Keratinocyte (primary cell): ENCODE measurements at regions not wholly inside any gene's neighbourhood (a gene's known extent, or its start where the extent isn't known, plus 50 kb on each side); places are given as distances from the start of the nearest gene placed in this dataset.

Source experiments
- DNase-seq: peaks from one replicate; pipeline ENCODE4 v3.0.0-alpha.2; 2011; ENCODE audit warnings: low read depth, missing footprints, low spot score
- FAIRE-seq: peaks from 2 replicates; lab custom pipeline; 2011; peaks lifted over from hg19 to GRCh38; lab: Jason Lieb, UNC
- H2AFZ ChIP-seq: 2 replicates; pipeline ENCODE4 v1.6.0; 2012; ENCODE audit warnings: low read length, control low read depth, inconsistent platforms; ENCODE audit not compliant: control insufficient read depth
- H3K27ac ChIP-seq: 2 replicates; pipeline ENCODE4 v1.5.1; 2011; ENCODE audit warnings: low read length; ENCODE audit not compliant: control insufficient read depth, insufficient read depth
- H3K27me3 ChIP-seq: 3 replicates; pipeline ENCODE4 v1.6.0; 2011; ENCODE audit warnings: low read length; ENCODE audit not compliant: control insufficient read depth, insufficient read depth; ENCODE audit errors: extremely low read depth
- H3K36me3 ChIP-seq, 2 experiments: 2 replicates in 1 of 2; 3 replicates in 1 of 2; pipeline ENCODE4 v1.5.1; 2011; ENCODE audit warnings: low read length in 2 of 2, mild to moderate bottlenecking in 1 of 2; ENCODE audit not compliant: control insufficient read depth in 2 of 2, insufficient read depth in 2 of 2; ENCODE audit errors: extremely low read depth in 1 of 2
- H3K4me1 ChIP-seq: 3 replicates; pipeline ENCODE4 v1.5.1; 2011; ENCODE audit warnings: low read length; ENCODE audit not compliant: control insufficient read depth, insufficient read depth; ENCODE audit errors: extremely low read depth
- H3K4me2 ChIP-seq: 3 replicates; pipeline ENCODE4 v1.6.0; 2011; ENCODE audit warnings: low read depth, low read length; ENCODE audit not compliant: control insufficient read depth, insufficient read depth; ENCODE audit errors: extremely low read depth
- H3K4me3 ChIP-seq, 3 experiments: fragments of 200-600 bp in 1 of 3; sonication (generic) in 1 of 3; 2 replicates in 2 of 3; 3 replicates in 1 of 3; pipeline ENCODE4 v1.5.1; 2011 to 2016; ENCODE audit warnings: low read length in 3 of 3, mild to moderate bottlenecking in 3 of 3, control low read depth in 2 of 3, inconsistent platforms in 1 of 3, low read depth in 1 of 3, mixed read lengths in 1 of 3, mixed run types in 1 of 3, moderate library complexity in 1 of 3; ENCODE audit not compliant: control insufficient read depth in 2 of 3, insufficient read depth in 2 of 3; ENCODE audit errors: extremely low read depth in 1 of 3
- H3K79me2 ChIP-seq: 2 replicates; pipeline ENCODE4 v1.6.0; 2012; ENCODE audit warnings: low read length; ENCODE audit not compliant: control insufficient read depth, insufficient read depth
- H3K9ac ChIP-seq: 3 replicates; pipeline ENCODE4 v1.6.0; 2011; ENCODE audit warnings: low read length; ENCODE audit not compliant: control insufficient read depth, insufficient read depth; ENCODE audit errors: extremely low read depth
- H3K9me1 ChIP-seq: 3 replicates; pipeline ENCODE4 v1.6.0; 2011; ENCODE audit warnings: low read length; ENCODE audit not compliant: control insufficient read depth, insufficient read depth; ENCODE audit errors: extremely low read depth
- H3K9me3 ChIP-seq: 2 replicates; pipeline ENCODE4 v1.5.1; 2012; ENCODE audit warnings: low read depth, low read length; ENCODE audit not compliant: control insufficient read depth
- H4K20me1 ChIP-seq: 3 replicates; pipeline ENCODE4 v1.6.0; 2011; ENCODE audit warnings: low read length; ENCODE audit not compliant: control insufficient read depth, insufficient read depth; ENCODE audit errors: extremely low read depth
- EZH2 ChIP-seq: IDR thresholded peaks from one replicate; pipeline ENCODE4 v1.6.1; 2012; ENCODE audit warnings: inconsistent platforms, mild to moderate bottlenecking, low read length, moderate library complexity
- dilution Hi-C: fragments of 300-500 bp; cut with MboI; formaldehyde crosslinking; loops from one replicate; pipeline ENCODE4 v1.7.0; 2020; ENCODE audit warnings: low sequenced_read_pairs; ENCODE audit not compliant: extremely low pct_ligation_motif_present
- TF ChIP-seq, protein P1 (sequence below), 3 experiments: IDR thresholded peaks in 1 of 3; conservative IDR thresholded peaks in 1 of 3; optimal IDR thresholded peaks in 1 of 3; 2 replicates in 2 of 3; 3 replicates in 1 of 3; pipeline versions ENCODE3 to v1.5.1; 2011; ENCODE audit warnings: low read length in 3 of 3, mild to moderate bottlenecking in 3 of 3, moderate library complexity in 2 of 3, control low read depth in 1 of 3, inconsistent platforms in 1 of 3; ENCODE audit not compliant: insufficient read depth in 2 of 3; ENCODE audit errors: extremely low read depth in 1 of 3

DNA sequence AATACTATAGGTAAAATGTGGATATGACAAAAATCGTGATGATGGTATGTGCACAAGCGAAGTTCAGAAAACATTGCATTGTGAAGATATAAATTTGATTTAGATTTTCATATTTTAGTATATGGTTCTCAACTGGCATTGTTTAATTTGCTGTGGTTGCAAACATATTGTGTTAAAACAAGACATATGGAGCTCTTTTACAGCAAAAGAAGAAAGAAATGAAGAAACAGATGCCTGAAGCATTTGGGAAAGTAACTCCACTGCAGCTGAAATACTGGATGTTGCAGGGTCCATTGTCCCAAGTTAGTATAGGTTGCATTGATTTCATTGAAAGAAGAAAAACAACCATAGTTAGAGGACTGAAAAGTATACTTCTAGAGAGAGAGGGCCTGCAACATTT is 185.8 kb upstream of the SSTR1 start:
- H4K20me1 ChIP-seq: no peaks in the 10 kb centered on the region
- H3K9ac ChIP-seq: no peak overlapping the region
- dilution Hi-C loops: no loop called here
- H3K79me2 ChIP-seq: no peaks in the 10 kb centered on the region
- H3K27ac ChIP-seq: no peak overlapping the region
- DNase-seq: no peak
- TF ChIP-seq, protein P1, sequence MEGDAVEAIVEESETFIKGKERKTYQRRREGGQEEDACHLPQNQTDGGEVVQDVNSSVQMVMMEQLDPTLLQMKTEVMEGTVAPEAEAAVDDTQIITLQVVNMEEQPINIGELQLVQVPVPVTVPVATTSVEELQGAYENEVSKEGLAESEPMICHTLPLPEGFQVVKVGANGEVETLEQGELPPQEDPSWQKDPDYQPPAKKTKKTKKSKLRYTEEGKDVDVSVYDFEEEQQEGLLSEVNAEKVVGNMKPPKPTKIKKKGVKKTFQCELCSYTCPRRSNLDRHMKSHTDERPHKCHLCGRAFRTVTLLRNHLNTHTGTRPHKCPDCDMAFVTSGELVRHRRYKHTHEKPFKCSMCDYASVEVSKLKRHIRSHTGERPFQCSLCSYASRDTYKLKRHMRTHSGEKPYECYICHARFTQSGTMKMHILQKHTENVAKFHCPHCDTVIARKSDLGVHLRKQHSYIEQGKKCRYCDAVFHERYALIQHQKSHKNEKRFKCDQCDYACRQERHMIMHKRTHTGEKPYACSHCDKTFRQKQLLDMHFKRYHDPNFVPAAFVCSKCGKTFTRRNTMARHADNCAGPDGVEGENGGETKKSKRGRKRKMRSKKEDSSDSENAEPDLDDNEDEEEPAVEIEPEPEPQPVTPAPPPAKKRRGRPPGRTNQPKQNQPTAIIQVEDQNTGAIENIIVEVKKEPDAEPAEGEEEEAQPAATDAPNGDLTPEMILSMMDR (optimal IDR thresholded peaks at IDR 0.05 in 1 of 3, IDR thresholded peaks at IDR 0.05 in 1 of 3, conservative IDR thresholded peaks at IDR 0.05 in 1 of 3; ENCODE audit: extremely low read depth in 1 of 3, insufficient read depth in 2 of 3, low read length in 3 of 3): no peak
- no peak for TF ChIP-seq EZH2
- no peak overlapping the region for H3K4me2 ChIP-seq
- no peaks in the 10 kb centered on the region for H3K9me3 ChIP-seq
- no peaks in the 10 kb centered on the region for H3K36me3 ChIP-seq
- H3K9me1 ChIP-seq: no peaks in the 10 kb centered on the region
- H2AFZ ChIP-seq: no peak overlapping the region
- H3K4me3 ChIP-seq: no peak overlapping the region
- no peaks in the 10 kb centered on the region for H3K4me1 ChIP-seq
- no peak for FAIRE-seq
- no peaks in the 10 kb centered on the region for H3K27me3 ChIP-seq

DNA sequence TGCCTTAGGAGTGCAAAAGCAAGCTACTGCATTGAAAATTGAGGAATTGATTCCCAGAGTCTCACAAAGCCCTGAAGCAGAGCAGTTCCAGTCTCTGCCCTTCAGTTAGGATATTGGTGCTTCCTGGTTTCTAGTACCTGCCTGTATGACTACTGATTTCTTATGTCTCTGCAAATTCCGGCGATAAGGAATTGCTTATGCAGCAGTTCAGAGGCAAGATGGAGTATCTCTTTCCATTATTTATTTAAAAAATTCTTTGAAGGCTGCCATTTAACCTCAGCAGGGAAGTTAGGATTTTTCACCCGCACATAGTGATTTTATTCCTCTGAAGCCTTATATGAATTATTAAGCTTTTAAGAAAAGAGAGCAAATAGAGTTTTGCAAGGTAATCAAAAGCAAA is 184.9 kb upstream of the SSTR1 start:
- Histone ChIP-seq H3K9me1 (no peaks in the 10 kb centered on the region), H3K36me3 (no peaks in the 10 kb centered on the region), H3K4me2 (no peak overlapping the region), H2AFZ (no peak overlapping the region), H3K27me3 (no peaks in the 10 kb centered on the region), H3K9ac (no peak overlapping the region), H3K9me3 (no peaks in the 10 kb centered on the region), H3K27ac (no peak overlapping the region), H3K4me1 (no peaks in the 10 kb centered on the region), H3K79me2 (no peaks in the 10 kb centered on the region), H4K20me1 (no peaks in the 10 kb centered on the region), H3K4me3 (no peak overlapping the region)
- no peak for TF ChIP-seq EZH2
- TF ChIP-seq, protein P1 (optimal IDR thresholded peaks at IDR 0.05 in 1 of 3, IDR thresholded peaks at IDR 0.05 in 1 of 3, conservative IDR thresholded peaks at IDR 0.05 in 1 of 3; ENCODE audit: extremely low read depth in 1 of 3, insufficient read depth in 2 of 3, low read length in 3 of 3): no peak
- FAIRE-seq (no peak), DNase-seq (no peak)
- dilution Hi-C loops: no loop called here
